Bronchial epithelial cell (primary cell): ENCODE measurements at regions not wholly inside any gene's neighbourhood (a gene's known extent, or its start where the extent isn't known, plus 50 kb on each side); places are given as distances from the start of the nearest gene placed in this dataset.

ENCODE experiments used
- DNase-seq: peaks from one replicate; pipeline ENCODE4 v3.0.0-alpha.2; 2010; ENCODE audit warnings: low read depth
- FAIRE-seq: peaks from 2 replicates; lab custom pipeline; 2011; peaks lifted over from hg19 to GRCh38; lab: Jason Lieb, UNC
- H3K27me3 ChIP-seq: 2 replicates; pipeline ENCODE4 v1.5.1; 2011; ENCODE audit warnings: low read length; ENCODE audit not compliant: control insufficient read depth, insufficient read depth
- H3K36me3 ChIP-seq: 2 replicates; pipeline ENCODE4 v1.5.1; 2011; ENCODE audit warnings: low read length; ENCODE audit not compliant: control insufficient read depth, insufficient read depth
- H3K4me3 ChIP-seq: 2 replicates; pipeline ENCODE4 v1.5.1; 2011; ENCODE audit warnings: mild to moderate bottlenecking, low read depth, low read length, control low read depth
- TF ChIP-seq, protein P1 (sequence below): IDR thresholded peaks from 2 replicates; pipeline ENCODE4 v1.5.1; 2011; ENCODE audit warnings: mild to moderate bottlenecking, moderate library complexity, low read length, control low read depth, inconsistent platforms; ENCODE audit not compliant: insufficient read depth, severe bottlenecking

DNA sequence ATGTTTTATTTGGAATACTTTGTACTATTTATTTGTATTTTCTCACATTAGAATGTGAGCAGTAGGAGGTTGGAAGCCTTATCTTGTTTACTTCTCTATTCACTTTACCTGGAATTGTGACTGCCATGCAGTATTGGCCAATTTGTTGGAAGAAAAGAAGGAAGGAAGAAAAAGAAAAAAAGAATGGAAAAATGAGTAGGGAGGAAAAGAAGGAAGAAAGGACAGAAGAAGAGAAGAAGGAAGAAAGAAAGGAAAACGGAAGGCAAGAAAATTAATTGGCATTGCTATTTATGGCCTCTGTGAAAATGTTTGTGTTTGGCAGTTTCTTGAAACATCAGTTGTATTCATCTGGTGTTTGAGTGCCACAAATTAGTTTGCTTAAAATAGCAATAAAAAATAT, 575.2 kb upstream of the ZNF608 start:
- H3K27me3 ChIP-seq, result no peaks in the 10 kb centered on the region
- TF ChIP-seq, protein P1, sequence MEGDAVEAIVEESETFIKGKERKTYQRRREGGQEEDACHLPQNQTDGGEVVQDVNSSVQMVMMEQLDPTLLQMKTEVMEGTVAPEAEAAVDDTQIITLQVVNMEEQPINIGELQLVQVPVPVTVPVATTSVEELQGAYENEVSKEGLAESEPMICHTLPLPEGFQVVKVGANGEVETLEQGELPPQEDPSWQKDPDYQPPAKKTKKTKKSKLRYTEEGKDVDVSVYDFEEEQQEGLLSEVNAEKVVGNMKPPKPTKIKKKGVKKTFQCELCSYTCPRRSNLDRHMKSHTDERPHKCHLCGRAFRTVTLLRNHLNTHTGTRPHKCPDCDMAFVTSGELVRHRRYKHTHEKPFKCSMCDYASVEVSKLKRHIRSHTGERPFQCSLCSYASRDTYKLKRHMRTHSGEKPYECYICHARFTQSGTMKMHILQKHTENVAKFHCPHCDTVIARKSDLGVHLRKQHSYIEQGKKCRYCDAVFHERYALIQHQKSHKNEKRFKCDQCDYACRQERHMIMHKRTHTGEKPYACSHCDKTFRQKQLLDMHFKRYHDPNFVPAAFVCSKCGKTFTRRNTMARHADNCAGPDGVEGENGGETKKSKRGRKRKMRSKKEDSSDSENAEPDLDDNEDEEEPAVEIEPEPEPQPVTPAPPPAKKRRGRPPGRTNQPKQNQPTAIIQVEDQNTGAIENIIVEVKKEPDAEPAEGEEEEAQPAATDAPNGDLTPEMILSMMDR, result no peak
- no peak for DNase-seq
- FAIRE-seq, result no peak
- no peaks in the 10 kb centered on the region for H3K36me3 ChIP-seq
- H3K4me3 ChIP-seq, result no peak overlapping the region

DNA sequence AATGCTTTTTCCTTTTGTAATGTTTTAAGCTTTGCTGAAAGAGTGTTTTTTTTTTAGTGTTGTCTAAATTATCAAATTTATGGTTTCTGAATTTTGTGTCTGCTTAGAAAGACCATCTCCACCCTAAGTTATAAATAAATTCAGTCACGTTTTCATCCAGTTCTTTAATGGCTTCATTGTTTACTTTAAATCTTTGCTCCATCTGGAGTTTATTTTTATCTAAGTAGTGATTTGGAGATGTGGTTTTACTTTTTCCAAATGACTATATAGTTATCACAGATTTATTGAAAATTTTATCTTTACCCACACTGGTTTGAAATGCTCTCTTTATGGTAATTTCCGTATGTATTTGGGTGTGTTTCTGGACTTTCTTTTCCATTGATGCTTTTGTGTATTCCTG, 577.2 kb upstream of the ZNF608 start:
- TF ChIP-seq, protein P1, result no peak
- no peaks in the 10 kb centered on the region for H3K27me3 ChIP-seq
- no peak overlapping the region for H3K4me3 ChIP-seq
- DNase-seq, result no peak
- H3K36me3 ChIP-seq, result no peaks in the 10 kb centered on the region
- FAIRE-seq, result no peak

DNA sequence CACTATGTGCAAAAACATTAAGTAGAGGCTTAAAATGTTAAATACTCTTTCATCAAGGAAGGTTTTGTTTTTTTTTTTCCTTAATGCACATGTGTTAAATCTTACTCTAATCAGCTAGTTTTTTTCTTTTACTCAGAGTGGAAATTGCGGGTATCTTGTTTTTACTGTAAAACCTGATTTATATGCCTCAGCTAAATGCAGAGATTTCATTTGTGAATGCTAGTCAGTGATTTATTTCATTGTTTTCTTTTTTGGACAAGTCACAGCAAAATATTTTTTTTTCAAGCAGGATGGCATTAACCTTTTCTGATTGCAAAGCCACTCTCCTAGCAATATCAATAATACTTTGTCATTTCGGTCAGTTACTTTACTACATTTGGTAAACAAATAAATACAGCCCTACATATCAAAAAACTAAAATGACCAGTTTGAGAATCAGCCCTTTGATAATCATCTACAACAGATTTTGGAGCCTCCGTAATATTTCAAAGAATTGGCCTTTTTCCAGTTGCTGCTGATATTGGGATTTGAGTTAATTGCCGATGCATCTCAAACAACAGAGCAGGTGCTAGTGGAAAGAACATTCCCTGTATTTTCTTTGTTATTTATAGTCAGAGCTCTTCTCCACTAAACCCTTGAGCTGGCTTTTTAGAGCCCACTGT, 579.2 kb upstream of the ZNF608 start:
- no peaks in the 10 kb centered on the region for H3K27me3 ChIP-seq
- DNase-seq, result no peak
- FAIRE-seq, result no peak
- no peaks in the 10 kb centered on the region for H3K36me3 ChIP-seq
- TF ChIP-seq, protein P1, result no peak
- no peak overlapping the region for H3K4me3 ChIP-seq

DNA sequence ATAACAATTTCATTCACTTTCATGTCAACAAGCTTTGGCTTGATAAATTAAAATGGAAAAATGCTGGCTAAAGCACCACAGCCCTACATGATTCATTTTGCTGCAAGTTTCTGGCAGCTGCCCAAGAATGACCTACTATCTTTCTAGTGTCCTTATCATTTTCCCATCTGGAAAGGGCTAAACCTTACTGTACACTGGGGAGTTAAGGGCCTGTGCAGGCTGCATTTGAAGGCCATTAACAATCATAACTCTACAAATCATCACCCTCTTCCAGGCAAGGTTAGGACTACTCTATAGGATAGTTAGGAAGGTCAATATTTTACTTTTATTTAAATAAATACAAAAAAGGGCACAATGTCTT, 579.7 kb upstream of the ZNF608 start:
- DNase-seq (peak; percentile 76), FAIRE-seq (no peak)
- TF ChIP-seq, protein P1, result no peak
- H3K27me3 ChIP-seq, result no peaks in the 10 kb centered on the region
- no peak overlapping the region for H3K4me3 ChIP-seq
- no peaks in the 10 kb centered on the region for H3K36me3 ChIP-seq

DNA sequence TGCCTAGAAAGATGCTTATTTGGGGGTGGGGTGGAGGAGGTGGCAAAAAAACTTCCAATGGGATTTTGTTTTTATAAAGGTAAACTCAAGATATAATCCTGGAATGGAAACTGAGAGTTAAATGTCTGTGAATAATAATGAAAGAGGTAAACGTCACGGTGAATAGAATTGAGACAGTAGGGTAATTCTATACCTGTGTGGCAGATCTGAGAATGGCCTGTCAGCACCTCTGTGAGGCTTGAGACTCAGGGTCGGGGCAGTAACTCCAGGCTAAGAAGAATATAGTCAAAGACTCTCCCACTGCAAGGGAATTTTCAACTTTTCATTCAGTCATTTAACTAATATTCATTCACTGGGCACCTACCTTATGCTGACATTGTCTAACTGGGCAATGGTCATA, 581.2 kb upstream of the ZNF608 start:
- FAIRE-seq (no peak), DNase-seq (no peak)
- Histone ChIP-seq H3K27me3 (no peaks in the 10 kb centered on the region), H3K4me3 (no peak overlapping the region), H3K36me3 (no peaks in the 10 kb centered on the region)
- TF ChIP-seq, protein P1, result no peak

DNA sequence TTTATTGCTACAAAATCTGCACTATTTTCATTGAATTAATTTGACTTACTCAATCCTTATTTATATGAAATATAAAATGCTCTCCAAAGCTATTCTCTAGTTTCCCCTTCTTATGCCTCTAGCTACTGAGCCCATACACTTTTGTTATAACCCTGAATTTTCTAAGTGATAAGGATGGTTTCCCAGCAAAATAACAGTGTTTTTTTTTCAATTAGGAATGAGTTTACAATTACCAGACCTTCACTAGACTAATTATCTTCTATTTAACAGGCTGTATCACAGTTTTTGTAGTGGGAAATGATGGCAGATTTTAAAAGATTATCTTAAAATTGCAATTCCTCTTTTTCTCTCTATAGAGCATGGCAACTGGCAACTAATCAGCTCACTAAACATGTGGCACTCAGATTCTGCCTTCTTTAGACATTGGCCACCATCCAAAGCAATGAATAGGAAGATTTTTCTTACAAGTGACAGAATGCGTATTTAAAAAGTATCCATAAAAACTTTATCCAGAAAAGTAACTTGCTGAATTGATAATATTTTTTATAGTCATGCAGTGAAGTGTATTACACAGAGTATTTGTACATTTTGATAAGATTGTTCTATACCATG, 585.7 kb upstream of the ZNF608 start:
- H3K36me3 ChIP-seq, result no peaks in the 10 kb centered on the region
- TF ChIP-seq, protein P1, result no peak
- H3K4me3 ChIP-seq, result no peak overlapping the region
- FAIRE-seq (no peak), DNase-seq (no peak)
- H3K27me3 ChIP-seq, result no peaks in the 10 kb centered on the region
